ENCODE measurements at regions not wholly inside any gene's neighbourhood (a gene's known extent, or its start where the extent isn't known, plus 50 kb on each side); places are given as distances from the start of the nearest gene placed in this dataset.
A peak's percentile ranks its signal among the peaks of the same experiment; 100 is the strongest.

DNA sequence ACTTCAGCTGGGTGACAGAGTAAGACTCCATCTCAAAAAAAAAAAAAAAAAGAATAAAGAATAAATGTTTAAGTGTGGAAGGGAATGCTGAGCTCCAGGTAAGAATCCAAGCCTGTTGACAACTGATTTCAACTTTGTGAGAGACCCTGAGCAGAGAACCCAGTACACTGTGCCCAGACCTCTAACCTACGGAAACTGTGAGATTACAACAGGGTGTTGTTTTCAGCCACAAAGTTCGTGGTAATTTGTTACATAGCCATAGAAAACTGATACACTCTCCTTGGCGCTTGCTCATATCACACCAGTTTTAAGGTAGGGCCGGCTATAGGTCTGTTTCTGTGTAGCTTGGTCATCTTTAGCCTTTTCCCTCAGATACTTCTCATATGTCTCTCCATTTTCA lies 98.4 kb upstream of the PAPOLG start:
- no peak for DNase-seq (ENCODE audit: low read depth in 2 of 2)

DNA sequence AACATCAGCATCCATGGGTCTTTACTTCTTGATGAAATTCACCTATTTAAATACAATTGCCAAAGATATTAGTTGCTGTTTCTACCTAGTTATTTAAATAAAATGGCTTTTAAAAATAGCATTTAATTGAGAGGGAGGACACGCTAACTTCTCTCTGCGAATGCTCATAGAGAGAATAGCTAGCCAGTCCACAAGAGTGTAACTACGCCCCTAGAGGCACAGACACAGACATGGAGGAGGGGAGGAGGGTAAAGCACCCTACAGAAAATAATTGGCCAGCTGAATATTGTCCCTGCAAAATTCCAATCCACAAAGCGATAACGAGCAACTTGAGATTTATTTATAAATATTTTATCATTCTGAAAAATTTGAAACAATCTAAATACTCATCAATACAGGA lies 97.0 kb upstream of the PAPOLG start:
- DNase-seq (ENCODE audit: low read depth in 2 of 2): no peak

DNA sequence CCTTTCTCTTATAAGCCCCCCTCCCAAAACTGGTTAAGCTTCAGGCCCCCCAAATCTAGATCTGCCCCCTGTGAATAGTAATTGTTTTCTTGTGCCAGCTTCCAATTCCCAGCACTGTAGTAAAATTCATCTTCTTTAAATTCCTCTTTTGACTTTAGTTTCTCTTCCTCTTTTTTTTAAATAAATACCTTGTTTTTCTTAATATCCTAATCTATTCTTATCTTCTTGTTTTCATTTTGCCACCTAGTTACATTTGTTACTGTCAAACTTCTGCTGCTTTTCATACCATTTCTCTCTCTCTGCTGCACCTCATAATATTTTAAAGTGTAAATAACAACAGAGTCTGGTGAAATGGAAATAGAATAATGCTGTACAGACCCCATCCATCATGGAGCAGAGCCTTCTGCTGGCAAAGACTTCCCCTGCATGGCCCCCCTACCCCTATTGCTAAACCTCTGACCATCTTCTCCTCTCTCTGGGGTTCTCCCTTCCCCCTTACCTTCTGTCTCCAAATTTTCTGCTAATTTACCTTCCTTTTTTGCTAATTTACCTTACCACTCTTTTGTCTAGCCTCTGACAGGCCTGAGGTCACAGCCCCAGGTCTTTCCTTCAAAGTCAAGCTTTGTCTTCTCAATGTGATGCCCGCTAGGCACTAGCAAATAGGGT lies 94.9 kb upstream of the PAPOLG start:
- no peak for DNase-seq (ENCODE audit: low read depth in 2 of 2)

DNA sequence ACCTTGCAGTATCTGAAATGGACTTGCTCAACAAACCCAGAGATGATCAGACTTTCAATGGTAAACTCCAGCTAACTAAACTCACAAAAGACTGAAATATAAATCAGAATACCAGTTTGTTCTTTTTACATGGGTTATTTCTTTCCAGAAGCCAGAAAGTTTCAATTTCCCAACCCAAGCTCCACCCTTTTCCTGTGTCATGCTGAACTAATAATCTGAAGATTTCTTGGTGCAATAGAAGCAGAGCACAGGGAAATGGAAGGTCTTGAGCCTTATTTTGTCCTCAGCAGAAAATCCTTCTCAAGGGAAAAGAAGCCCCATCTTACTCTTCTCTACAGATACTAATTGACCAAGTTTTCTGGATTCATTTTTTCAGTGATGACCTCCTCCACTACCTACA lies 93.3 kb upstream of the PAPOLG start:
- no peak for DNase-seq (ENCODE audit: low read depth in 2 of 2)

DNA sequence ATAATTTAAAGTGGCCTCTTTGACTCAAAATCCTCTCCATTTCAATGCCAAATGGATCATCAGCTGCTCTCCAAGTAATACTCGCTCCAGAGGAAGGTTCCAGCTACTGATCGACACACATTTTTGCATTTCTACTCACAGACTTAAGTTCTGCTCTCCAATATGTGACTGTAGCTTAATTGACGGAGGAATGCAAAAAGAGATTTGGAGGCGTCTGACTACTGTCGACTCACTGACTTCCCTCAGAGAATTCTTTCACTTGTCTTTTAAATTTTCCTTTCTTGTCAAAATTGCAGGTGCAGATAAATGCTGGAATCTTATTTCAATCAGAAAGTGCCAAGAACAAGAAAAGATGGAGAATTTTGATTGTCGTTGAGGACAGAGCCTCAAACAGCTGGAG lies 84.1 kb upstream of the PAPOLG start:
- DNase-seq (ENCODE audit: low read depth in 2 of 2): no peak

DNA sequence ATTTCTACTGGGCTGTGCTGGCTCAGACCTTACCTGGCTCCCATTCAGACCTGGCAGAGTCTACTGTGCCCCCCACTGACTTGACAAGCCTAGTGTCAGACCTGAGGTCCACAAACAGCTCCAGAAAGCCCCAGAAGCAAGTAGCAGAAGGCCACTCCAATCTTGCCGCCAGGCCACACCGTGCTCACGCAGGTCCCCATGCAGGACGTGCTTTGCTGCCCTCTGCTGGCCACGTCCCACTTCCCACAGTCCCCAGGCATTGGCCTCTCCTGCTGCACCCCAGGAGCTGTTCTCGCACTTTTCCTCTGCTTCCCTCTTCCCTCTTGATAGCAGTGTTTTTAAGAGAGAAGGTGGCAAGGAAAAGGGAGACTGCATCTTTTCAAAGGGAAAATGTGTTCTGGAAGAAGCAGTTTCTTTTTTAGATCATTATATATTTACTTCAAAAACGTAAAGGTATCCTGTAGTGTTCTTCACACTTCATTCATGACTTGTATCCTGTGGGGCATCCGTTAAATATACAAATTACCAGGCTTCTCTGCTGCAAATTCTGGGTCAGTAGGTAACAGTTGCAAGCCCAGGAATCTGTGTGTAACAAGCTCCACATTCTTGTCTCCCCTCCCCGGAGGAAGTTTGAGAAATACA lies 81.4 kb upstream of the PAPOLG start:
- DNase-seq (ENCODE audit: low read depth in 2 of 2): peak; percentile 45 to 68

DNA sequence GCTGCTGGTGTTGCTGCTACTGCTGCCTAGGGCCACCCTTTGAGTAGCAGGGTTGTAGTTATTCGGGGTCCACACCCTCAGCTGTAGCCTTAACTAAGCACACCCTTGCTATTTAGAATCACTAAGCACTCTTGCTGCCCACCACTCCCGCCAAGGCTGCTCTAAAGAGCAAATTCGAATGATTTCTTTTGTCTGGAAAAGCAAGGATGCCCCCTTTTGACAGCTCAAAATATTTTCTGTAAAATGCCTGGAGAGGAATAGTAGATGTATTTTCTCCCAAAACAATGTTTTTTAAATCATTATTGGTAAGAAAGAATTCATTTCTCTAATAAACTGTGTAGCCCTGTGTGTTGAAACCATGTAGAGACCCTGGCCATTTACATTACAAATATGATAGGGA lies 80.8 kb upstream of the PAPOLG start:
- no peak for DNase-seq (ENCODE audit: low read depth in 2 of 2)

DNA sequence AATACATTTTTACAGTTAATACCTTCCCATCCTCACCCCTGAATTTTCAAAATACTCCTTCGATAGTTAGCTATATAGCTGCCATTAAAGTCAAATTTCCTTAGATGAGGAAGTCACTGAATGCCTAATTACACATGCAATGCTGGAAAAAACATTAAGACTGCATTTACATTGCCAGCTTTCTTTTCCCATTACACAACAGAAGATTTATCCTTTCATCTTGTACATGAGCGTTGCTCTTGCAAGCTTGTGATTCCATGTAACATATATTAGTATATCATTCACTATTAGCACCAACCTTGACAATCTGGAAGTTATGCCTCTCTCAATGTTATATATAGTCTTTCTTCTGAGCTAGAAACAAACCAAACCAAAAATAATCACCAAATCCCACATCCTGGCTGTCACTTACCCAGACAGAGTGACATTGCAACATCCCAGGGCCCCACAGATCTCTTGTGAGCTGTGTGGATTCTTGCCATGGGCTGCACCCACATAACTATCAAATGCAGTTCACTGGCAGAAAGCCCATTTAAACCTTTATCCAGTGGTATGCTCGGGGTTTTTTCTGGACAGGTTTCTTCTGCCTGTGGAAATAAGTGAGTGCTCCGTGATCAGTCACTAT lies 79.2 kb upstream of the PAPOLG start:
- no peak for DNase-seq (ENCODE audit: low read depth in 2 of 2)

DNA sequence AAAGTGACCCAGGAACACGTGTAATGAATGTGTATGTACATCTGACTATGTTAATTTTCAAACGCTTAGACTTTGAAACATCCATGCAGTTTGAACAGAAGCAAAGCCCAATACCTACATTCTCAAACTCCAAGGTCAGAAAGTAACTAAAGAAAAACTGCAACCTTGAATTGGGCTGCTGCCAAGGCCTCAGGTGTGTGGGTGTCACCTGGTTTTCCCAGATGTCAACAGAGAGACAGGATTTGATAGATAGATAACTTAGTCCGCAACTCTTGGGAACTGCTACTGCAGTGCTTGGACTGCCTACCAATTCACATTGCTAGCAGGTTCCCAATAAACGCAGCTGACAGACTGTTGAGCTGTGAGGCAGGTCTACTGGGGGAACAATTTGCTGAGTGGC lies 78.7 kb upstream of the PAPOLG start:
- DNase-seq (ENCODE audit: low read depth in 2 of 2): no peak

DNA sequence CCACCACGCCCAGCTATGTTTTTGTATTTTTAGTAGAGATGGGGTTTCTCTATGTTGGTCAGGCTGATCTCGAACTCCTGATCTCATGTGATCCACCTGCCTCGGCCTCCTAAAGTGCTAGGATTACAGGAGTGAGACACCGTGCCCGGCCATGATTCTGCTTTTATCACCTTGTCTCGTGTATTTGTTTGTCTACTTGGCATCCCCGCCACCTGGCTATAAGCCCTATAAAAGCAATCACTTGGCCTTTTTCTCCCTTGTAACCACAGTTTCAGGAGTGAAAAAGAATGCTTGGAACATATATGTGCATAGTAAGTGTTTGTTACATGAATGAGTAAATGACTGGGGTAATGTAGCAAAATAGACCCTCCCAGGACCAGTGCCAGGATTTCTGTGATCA lies 77.5 kb upstream of the PAPOLG start:
- no peak for DNase-seq (ENCODE audit: low read depth in 2 of 2)

DNA sequence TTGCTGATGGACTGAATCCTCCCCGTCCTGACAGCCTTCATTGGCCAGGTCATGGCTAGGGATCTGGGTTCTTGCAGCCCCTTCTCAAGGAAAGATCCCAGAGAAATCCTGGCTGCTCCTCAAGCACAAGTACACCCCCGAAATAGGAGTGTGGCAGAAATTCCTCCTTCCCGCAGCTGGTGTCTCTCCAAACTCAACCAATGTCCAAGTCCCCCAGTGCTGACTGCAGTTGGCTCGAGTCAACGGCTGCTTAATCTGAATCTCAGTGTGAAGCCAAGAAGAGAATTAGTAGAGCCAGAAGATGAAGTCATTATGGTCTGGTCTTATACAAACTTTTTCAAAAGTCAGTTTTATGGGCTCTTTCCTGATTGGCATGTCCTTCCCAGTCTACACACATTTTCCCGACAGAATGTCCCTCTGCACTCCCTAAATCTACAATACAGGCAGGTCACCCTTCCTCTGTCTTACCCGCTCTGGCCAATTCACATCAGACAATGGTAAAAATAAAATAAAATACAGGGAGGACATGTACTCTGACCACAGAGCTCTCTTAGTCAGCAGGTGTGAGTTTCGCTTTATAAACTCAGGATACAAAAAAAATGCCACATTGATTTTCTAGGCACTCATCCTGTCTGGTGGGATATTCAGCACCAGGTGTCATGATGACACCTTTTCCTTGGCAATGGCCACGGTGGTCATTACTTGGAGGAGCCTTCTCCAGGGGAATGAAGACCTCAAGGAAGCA lies 76.9 kb upstream of the PAPOLG start:
- no peak for DNase-seq (ENCODE audit: low read depth in 2 of 2)

DNA sequence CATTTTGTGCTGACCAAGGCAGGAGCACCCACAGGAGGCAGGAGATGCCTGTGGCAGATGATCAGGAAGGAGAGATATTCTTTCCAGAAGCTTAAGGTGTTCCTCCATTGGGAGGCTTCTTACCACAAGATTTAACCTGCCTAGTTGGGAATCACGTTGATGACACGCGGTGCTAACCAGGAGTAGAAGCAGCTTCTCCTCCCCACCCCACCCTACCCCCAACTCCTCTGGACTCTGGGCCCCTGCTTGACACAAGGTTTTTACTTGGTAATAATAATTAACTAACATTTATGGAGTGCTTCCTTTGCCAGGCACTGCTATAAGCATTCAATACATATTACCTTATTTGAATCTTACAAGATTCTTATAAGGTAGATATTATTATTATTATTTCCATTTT lies 62.5 kb upstream of the PAPOLG start:
- DNase-seq (ENCODE audit: low read depth in 2 of 2): no peak

DNA sequence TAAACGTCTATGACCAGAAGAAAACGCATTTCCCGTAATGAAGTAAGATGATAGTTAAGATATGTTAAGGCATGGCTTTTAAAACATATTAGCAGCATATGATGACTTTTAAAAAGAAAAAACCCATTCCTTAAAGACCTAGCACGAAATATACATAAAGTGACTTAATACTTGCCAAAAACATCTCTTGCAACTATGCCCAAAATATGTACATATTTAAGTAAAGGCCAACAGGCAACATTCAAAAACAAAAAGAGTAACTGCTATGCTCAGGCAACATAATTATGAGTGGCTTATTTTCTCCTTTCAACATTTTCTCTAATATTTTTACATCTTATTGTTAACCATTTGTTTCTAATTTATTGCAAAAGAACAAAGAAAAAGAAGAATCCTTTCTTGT lies 60.3 kb upstream of the PAPOLG start:
- DNase-seq (ENCODE audit: low read depth in 2 of 2): no peak

DNA sequence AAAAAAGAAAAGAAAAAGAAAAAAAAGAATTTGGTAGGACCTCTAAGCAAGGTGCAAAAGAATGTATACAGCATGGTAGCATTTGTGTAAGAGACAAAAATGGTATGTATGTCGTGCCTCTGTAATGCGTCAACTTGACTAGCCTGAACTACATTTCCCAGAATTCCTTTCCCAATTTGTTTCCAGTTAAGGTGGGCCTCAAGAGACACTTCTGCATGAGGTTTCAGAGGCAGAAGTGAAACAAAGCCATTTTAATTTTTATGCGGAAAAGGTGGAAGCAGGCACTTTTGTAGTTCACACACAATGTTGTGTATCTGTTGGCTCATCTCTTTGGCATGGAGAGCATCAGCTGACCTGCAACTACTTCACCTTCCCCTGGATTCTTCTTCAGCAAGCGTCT lies 56.5 kb upstream of the PAPOLG start:
- no peak for DNase-seq (ENCODE audit: low read depth in 2 of 2)

DNA sequence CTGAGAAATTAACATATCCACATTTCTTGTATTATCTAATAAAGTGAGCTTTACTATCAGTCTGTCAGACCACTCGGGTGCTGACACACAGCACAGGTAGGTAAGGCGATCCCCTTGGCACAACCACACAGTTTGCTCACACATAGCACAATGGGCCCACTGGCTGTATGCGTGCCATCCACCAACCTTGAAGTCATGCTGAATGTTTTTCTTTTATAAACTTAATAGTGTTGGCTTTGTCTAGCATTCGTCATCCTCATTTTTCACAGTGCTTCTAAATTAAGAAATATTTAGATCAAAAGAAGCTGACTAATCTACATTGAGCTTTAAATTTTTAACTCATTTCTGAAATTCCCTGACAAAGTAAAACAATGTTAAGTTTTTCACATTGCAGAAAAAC lies 50.0 kb upstream of the PAPOLG start:
- no peak for DNase-seq (ENCODE audit: low read depth in 2 of 2)

Measured in stimulated activated CD8-positive, alpha-beta memory T cell treated with anti-CD3 and anti-CD28 coated beads, Interleukin-7, amount 100 ng/mL, for 1 hour (primary cell).